Ishikawa (cell line): ENCODE measurements at regions not wholly inside any gene's neighbourhood (a gene's known extent, or its start where the extent isn't known, plus 50 kb on each side); places are given as distances from the start of the nearest gene placed in this dataset.

Experiments used
- CEBPB ChIP-seq: IDR thresholded peaks from 2 replicates; pipeline ENCODE4 v1.6.1; 2012
- CREB1 ChIP-seq: IDR thresholded peaks from 2 replicates; pipeline ENCODE4 v1.6.1; 2012; ENCODE audit warnings: low read depth
- EGR1 ChIP-seq: IDR thresholded peaks from 2 replicates; pipeline ENCODE4 v1.6.1; 2012
- EP300 ChIP-seq: IDR thresholded peaks from 2 replicates; pipeline ENCODE4 v1.6.1; 2012; ENCODE audit warnings: borderline replicate concordance
- FOXM1 ChIP-seq: IDR thresholded peaks from 2 replicates; pipeline ENCODE4 v1.6.1; 2012; ENCODE audit warnings: low read depth, borderline replicate concordance
- NFIC ChIP-seq: IDR thresholded peaks from 2 replicates; pipeline ENCODE4 v1.6.1; 2012
- RAD21 ChIP-seq: IDR thresholded peaks from 2 replicates; pipeline ENCODE4 v1.6.1; 2012; ENCODE audit warnings: low read depth
- TAF1 ChIP-seq: IDR thresholded peaks from 2 replicates; pipeline ENCODE4 v1.6.1; 2012; ENCODE audit warnings: low read depth, mild to moderate bottlenecking
- TCF12 ChIP-seq: IDR thresholded peaks from 2 replicates; pipeline ENCODE4 v1.6.1; 2012; ENCODE audit warnings: low read depth
- TEAD4 ChIP-seq: IDR thresholded peaks from 2 replicates; pipeline ENCODE4 v1.6.1; 2012
- YY1 ChIP-seq: IDR thresholded peaks from 2 replicates; pipeline ENCODE4 v1.6.1; 2012; ENCODE audit warnings: low read depth
- ZBTB7A ChIP-seq: IDR thresholded peaks from 2 replicates; pipeline ENCODE4 v1.6.1; 2012; ENCODE audit warnings: low read depth
- TF ChIP-seq, protein P1 (sequence below): IDR thresholded peaks from 2 replicates; pipeline ENCODE4 v1.6.1; 2012; ENCODE audit warnings: low read depth, mild to moderate bottlenecking
- TF ChIP-seq, protein P2 (sequence below): IDR thresholded peaks from 2 replicates; pipeline ENCODE4 v1.6.1; 2012
- TF ChIP-seq, protein P3 (sequence below): IDR thresholded peaks from 2 replicates; pipeline ENCODE4 v1.6.1; 2012

DNA sequence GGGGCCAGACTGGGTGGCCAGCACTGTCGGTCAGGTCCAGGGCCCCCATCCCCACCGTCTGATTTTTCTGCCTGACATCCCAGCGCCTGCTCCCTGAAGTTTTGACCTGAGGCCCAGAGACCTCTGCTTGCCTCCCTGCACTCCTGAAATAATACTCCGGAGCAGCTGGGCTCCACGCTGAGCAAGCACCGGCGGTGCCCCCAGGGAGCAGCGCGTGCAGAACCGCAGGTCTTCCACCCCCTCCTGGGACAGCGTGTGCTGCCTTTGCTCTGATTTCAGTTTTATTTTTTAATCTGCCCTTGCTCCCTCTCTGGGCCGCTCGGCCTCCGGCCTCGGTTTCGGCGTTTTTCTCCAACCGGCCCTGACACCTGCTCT lies 132.4 kb upstream of the GSE1 start:
- TF ChIP-seq RAD21 (no peak), CREB1 (no peak), EP300 (peak; percentile 71), NFIC (peak; percentile 90), FOXM1 (no peak), ZBTB7A (no peak), TAF1 (no peak), EGR1 (no peak), CEBPB (peak; percentile 38; the same call in 1 of the 2 replicates), TCF12 (peak; percentile 97), YY1 (no peak), TEAD4 (peak; percentile 77)
- TF ChIP-seq, protein P1, sequence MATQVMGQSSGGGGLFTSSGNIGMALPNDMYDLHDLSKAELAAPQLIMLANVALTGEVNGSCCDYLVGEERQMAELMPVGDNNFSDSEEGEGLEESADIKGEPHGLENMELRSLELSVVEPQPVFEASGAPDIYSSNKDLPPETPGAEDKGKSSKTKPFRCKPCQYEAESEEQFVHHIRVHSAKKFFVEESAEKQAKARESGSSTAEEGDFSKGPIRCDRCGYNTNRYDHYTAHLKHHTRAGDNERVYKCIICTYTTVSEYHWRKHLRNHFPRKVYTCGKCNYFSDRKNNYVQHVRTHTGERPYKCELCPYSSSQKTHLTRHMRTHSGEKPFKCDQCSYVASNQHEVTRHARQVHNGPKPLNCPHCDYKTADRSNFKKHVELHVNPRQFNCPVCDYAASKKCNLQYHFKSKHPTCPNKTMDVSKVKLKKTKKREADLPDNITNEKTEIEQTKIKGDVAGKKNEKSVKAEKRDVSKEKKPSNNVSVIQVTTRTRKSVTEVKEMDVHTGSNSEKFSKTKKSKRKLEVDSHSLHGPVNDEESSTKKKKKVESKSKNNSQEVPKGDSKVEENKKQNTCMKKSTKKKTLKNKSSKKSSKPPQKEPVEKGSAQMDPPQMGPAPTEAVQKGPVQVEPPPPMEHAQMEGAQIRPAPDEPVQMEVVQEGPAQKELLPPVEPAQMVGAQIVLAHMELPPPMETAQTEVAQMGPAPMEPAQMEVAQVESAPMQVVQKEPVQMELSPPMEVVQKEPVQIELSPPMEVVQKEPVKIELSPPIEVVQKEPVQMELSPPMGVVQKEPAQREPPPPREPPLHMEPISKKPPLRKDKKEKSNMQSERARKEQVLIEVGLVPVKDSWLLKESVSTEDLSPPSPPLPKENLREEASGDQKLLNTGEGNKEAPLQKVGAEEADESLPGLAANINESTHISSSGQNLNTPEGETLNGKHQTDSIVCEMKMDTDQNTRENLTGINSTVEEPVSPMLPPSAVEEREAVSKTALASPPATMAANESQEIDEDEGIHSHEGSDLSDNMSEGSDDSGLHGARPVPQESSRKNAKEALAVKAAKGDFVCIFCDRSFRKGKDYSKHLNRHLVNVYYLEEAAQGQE: no peak
- TF ChIP-seq, protein P2, sequence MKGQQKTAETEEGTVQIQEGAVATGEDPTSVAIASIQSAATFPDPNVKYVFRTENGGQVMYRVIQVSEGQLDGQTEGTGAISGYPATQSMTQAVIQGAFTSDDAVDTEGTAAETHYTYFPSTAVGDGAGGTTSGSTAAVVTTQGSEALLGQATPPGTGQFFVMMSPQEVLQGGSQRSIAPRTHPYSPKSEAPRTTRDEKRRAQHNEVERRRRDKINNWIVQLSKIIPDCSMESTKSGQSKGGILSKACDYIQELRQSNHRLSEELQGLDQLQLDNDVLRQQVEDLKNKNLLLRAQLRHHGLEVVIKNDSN: peak; percentile 10; the same call in 1 of the 2 replicates
- TF ChIP-seq, protein P3, sequence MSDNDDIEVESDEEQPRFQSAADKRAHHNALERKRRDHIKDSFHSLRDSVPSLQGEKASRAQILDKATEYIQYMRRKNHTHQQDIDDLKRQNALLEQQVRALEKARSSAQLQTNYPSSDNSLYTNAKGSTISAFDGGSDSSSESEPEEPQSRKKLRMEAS: peak; percentile 68

DNA sequence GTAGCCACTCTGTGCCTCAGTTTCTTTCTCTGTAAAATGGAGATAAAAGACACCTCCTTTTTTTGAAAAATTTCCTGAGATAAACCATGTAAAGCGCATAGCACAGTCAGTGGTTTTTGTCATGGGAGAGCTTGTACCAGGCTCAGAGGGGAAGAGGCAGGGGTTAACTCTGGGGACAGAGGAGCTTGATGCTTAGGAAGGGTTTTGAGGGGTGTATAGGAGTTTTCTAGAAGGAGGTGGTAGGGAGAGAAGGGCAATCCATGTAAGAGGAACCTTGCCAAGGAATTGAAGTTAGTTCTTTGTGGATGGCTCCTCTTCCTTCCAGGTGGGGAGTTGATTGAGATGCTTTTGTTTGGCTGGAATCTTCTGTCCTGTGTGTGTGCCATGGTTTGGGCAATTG lies 131.9 kb upstream of the GSE1 start:
- TF ChIP-seq ZBTB7A (no peak), CEBPB (no peak), FOXM1 (no peak)

DNA sequence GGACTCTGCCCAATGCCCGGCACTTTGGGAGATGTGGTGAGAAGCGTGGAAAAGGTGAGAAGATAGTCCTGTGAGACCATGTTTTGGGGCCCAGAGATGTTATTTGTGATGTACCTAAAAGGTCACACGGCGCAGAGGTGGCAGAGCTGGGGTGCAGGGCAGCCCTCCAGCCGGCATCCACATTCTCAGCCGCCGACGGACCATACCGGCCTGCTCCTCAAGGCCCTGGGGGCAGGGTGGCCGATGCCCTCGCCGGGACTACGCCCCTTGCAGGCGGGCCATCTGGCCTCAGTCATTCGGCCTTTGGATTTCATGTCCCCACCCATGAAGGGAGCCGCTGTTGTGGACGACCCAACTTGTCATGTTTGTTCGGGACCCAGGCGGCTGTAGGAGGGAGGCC lies 131.4 kb upstream of the GSE1 start:
- TF ChIP-seq TCF12 (no peak), EGR1 (no peak), CEBPB (no peak), RAD21 (no peak), EP300 (no peak), FOXM1 (no peak)

DNA sequence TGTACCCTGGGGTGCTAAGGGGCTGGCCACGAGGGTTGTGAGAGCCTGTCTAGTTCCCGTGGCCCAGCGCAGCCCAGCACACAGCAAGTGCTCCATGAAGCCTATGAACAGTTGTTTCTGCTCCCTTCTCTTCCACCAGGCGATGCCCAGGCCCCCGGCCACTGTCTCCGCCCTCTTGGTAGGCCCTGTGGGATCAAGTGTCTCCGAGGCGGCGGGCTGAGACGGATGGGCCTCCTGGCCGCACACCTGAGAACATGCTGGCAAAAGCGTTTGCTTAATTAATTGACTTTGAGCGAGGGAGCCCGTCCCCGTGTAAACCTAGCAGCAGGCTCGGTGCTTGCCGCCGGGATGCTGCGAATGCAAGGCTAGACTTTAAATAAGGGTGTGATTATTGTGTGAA lies 129.7 kb upstream of the GSE1 start:
- TF ChIP-seq EP300 (peak; percentile 27; the same call in 1 of the 2 replicates), ZBTB7A (no peak), TCF12 (peak; percentile 89), RAD21 (no peak; the same call in 1 of the 2 replicates), NFIC (peak; percentile 83), TEAD4 (peak; percentile 49; the same call in 1 of the 2 replicates), CREB1 (no peak)
- TF ChIP-seq, protein P2: no peak
- TF ChIP-seq, protein P3: peak; percentile 85

DNA sequence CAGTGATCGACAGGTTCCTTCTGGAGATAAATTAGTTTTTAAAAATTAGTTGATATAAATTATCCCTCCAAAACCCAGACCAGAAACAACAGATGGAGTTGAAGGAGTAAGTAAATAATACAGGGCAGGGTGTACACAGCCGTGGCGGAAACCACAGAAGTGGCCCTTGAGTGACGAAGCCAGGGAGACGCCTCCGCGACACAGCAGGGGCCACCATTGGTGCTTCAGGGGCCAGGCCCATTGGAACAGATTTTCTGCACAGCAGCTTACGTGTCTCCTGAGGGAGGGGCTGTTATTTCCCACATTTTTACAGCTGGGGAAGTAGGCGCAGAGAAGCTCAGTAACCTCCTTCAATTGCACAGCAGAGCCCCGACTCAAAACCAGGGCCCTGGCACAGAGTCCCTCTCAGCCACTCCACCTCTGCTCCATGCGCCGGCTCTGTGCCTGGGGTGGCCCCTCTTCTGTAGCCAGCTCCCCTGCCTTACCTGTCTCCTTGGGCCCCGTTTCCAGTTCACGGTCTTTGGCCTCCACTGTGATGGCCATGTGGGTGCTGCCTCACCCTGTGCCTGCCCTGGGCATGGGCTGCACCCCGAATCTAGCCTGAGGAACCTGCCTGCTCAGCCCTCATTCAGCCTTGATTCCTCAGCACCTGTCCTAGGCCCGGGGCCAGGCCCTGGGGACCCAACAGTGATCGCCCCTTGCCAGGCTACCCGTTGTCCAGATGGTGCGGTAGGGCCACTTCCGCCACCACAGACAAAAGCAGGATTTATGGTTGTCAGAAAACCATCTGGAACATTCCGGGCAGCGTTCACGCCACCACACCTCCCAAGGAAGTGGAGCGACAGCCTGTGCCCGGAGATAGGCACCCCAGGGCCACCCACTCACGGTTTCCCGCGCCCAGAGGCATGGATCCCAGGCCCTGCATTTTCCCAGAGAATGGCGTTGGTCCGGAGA lies 128.5 kb upstream of the GSE1 start:
- TF ChIP-seq NFIC: no peak
- TF ChIP-seq, protein P3: no peak
- no peak for TF ChIP-seq ZBTB7A
- no peak for TF ChIP-seq EGR1
- TF ChIP-seq, protein P1: no peak
- no peak for TF ChIP-seq FOXM1
- TF ChIP-seq CREB1: no peak
- TF ChIP-seq RAD21: no peak
- TF ChIP-seq TEAD4: no peak
- TF ChIP-seq EP300: no peak
- TF ChIP-seq, protein P2: no peak
- TF ChIP-seq TCF12: no peak
- no peak for TF ChIP-seq YY1
- no peak for TF ChIP-seq CEBPB
- no peak for TF ChIP-seq TAF1
